HUES6 (cell line): ENCODE measurements at regions not wholly inside any gene's neighbourhood (a gene's known extent, or its start where the extent isn't known, plus 50 kb on each side); places are given as distances from the start of the nearest gene placed in this dataset.

Source experiments
- H3K27ac ChIP-seq: 2 replicates; pipeline ENCODE4 v1.7.0; 2013; ENCODE audit warnings: low read depth, mild to moderate bottlenecking, low read length, inconsistent platforms
- H3K27me3 ChIP-seq: 2 replicates; pipeline ENCODE4 v1.6.1; 2013; ENCODE audit warnings: low read length; ENCODE audit not compliant: control insufficient read depth, insufficient read depth
- H3K36me3 ChIP-seq: 2 replicates; pipeline ENCODE4 v1.6.1; 2013; ENCODE audit warnings: low read length; ENCODE audit not compliant: control insufficient read depth, insufficient read depth
- H3K4me1 ChIP-seq: 2 replicates; pipeline ENCODE4 v1.6.1; 2013; ENCODE audit warnings: low read length; ENCODE audit not compliant: control insufficient read depth, insufficient read depth
- H3K4me3 ChIP-seq: 2 replicates; pipeline ENCODE4 v1.5.1; 2013; ENCODE audit warnings: low read depth, low read length
- H3K9ac ChIP-seq: one replicate; pipeline ENCODE4 v1.6.1; 2013; ENCODE audit warnings: mild to moderate bottlenecking, low read length
- H3K9me3 ChIP-seq: 2 replicates; pipeline ENCODE4 v1.6.1; 2013; ENCODE audit warnings: low read depth, low read length; ENCODE audit not compliant: control insufficient read depth, insufficient read depth

- Histone ChIP-seq H3K27ac (no peak overlapping the region), H3K27me3 (no peaks in the 10 kb centered on the region), H3K9ac (no peak overlapping the region), H3K4me1 (no peaks in the 10 kb centered on the region), H3K36me3 (no peaks in the 10 kb centered on the region), H3K9me3 (no peaks in the 10 kb centered on the region), H3K4me3 (no peak overlapping the region)
These were observed 375.9 kb downstream of the MCTP2 start for GRCh38 chr15:94607176-94607654.

DNA sequence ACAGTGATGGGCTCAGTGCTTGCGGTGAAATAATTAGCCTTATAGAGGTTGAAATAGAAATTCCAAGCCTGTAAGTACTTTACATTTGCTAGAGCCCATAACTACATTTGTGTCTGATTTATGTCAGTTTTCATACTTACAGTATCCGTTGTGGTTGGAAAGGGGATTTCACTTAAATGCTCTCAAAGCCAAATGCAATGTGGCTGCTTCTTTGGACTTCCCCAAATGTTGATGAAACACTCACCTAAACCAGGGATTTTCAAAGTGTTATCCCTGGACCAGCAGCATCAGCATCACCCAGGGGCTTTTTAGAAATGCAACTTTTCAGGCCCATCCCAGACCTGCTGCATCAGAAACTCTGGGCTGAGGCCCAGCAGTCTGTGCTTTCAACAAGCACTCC lies 378.7 kb downstream of the MCTP2 start:
- no peak overlapping the region for H3K27ac ChIP-seq
- H3K36me3 ChIP-seq: no peaks in the 10 kb centered on the region
- no peaks in the 10 kb centered on the region for H3K27me3 ChIP-seq
- H3K4me1 ChIP-seq: no peaks in the 10 kb centered on the region
- H3K9ac ChIP-seq: no peak overlapping the region
- H3K9me3 ChIP-seq: no peaks in the 10 kb centered on the region
- H3K4me3 ChIP-seq: no peak overlapping the region

DNA sequence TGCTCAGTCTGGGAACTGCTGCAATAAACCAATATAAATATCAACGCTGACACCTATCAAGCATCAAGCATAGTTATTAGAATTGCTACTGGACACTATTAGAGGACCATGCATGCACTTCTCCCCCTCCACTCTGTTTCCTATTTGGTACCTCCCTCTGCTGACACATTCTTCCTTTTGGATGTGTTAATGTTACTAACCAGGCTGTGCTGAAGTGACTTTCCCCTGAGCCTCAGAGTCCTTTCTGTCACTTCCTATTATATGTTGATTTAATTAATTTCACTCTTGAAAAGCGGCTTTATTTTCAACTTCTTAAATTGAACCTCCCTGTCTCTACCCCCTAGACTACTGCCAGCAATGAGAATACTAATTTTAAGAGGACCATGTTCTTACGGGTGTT lies 379.1 kb downstream of the MCTP2 start:
- no peaks in the 10 kb centered on the region for H3K4me1 ChIP-seq
- H3K4me3 ChIP-seq: no peak overlapping the region

GRCh38 chr15:94611656-94612055 lies 380.3 kb downstream of the MCTP2 start:
- Histone ChIP-seq H3K4me1 (no peaks in the 10 kb centered on the region), H3K27me3 (no peaks in the 10 kb centered on the region), H3K9ac (no peak overlapping the region), H3K9me3 (no peaks in the 10 kb centered on the region), H3K4me3 (no peak overlapping the region), H3K27ac (no peak overlapping the region), H3K36me3 (no peaks in the 10 kb centered on the region)

More for the DNA sequence above, 379.1 kb downstream of the MCTP2 start:
- Histone ChIP-seq H3K9ac (no peak overlapping the region), H3K9me3 (no peaks in the 10 kb centered on the region), H3K27me3 (no peaks in the 10 kb centered on the region), H3K36me3 (no peaks in the 10 kb centered on the region), H3K27ac (no peak overlapping the region)

- Histone ChIP-seq H3K4me3 (no peak overlapping the region), H3K4me1 (no peaks in the 10 kb centered on the region), H3K9ac (no peak overlapping the region), H3K9me3 (no peaks in the 10 kb centered on the region), H3K36me3 (no peaks in the 10 kb centered on the region), H3K27me3 (no peaks in the 10 kb centered on the region), H3K27ac (no peak overlapping the region)
These were observed 384.3 kb downstream of the MCTP2 start for GRCh38 chr15:94615688-94616087.

DNA sequence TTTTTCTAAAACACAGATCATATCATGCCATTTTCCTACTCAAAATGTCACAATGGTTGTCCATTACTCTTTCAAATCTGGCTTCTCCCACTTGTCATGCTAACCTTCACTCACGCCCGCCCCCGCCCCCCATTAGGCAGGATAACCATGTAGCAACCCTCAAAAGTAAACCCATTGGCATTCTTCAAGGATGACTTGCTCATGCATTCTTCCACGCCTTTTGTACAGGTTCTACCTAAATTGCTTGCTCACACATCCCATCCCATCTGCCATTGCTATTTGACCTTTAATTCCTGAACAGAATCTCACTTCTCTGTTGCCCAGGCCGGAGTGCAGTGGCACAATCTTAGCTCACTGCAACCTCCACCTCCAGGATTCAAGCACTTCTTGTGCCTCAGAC lies 389.3 kb downstream of the MCTP2 start:
- no peak overlapping the region for H3K4me3 ChIP-seq
- H3K9me3 ChIP-seq: no peaks in the 10 kb centered on the region
- no peaks in the 10 kb centered on the region for H3K36me3 ChIP-seq
- H3K27ac ChIP-seq: no peak overlapping the region
- no peaks in the 10 kb centered on the region for H3K27me3 ChIP-seq
- H3K9ac ChIP-seq: no peak overlapping the region
- no peaks in the 10 kb centered on the region for H3K4me1 ChIP-seq

- no peak overlapping the region for H3K27ac ChIP-seq
- no peak overlapping the region for H3K9ac ChIP-seq
- H3K36me3 ChIP-seq: no peaks in the 10 kb centered on the region
- no peaks in the 10 kb centered on the region for H3K27me3 ChIP-seq
- no peaks in the 10 kb centered on the region for H3K9me3 ChIP-seq
- no peaks in the 10 kb centered on the region for H3K4me1 ChIP-seq
- no peak overlapping the region for H3K4me3 ChIP-seq
These were observed 390.4 kb downstream of the MCTP2 start for GRCh38 chr15:94621736-94622135.

- Histone ChIP-seq H3K27me3 (no peaks in the 10 kb centered on the region), H3K27ac (no peak overlapping the region), H3K4me1 (no peaks in the 10 kb centered on the region), H3K4me3 (no peak overlapping the region), H3K9ac (no peak overlapping the region), H3K36me3 (no peaks in the 10 kb centered on the region), H3K9me3 (no peaks in the 10 kb centered on the region)
These were observed 395.6 kb downstream of the MCTP2 start for GRCh38 chr15:94626949-94627348.

- Histone ChIP-seq H3K9ac (no peak overlapping the region), H3K9me3 (no peaks in the 10 kb centered on the region), H3K4me3 (no peak overlapping the region), H3K36me3 (no peaks in the 10 kb centered on the region), H3K27ac (no peak overlapping the region), H3K4me1 (no peaks in the 10 kb centered on the region), H3K27me3 (no peaks in the 10 kb centered on the region)
These were observed 400.2 kb downstream of the MCTP2 start for GRCh38 chr15:94631608-94632007.

DNA sequence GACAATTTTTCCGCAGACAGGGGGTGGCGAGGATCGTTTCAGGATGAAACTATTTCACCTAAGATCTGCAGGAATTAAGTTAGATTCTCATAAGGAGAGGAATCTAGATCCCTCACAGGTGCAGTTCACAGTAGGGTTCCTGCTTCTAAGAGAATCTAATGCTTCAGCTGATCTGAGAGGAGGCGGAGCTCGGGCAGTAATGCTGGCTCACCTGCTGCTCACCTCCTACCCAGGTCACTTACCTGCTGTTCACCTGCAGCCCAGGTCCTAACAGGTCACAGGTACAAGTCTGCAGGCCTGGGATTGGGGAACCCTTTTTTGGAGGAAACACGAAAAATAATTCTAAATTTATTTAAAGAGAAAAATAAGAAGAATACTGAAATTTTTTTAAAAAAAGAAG lies 406.8 kb downstream of the MCTP2 start:
- Histone ChIP-seq H3K36me3 (no peaks in the 10 kb centered on the region), H3K27me3 (no peaks in the 10 kb centered on the region), H3K9me3 (no peaks in the 10 kb centered on the region), H3K4me3 (no peak overlapping the region; the same call in 1 of the 2 replicates), H3K27ac (no peak overlapping the region), H3K4me1 (no peaks in the 10 kb centered on the region), H3K9ac (no peak overlapping the region)

GRCh38 chr15:94639701-94640100 lies 408.3 kb downstream of the MCTP2 start:
- no peaks in the 10 kb centered on the region for H3K4me1 ChIP-seq
- no peaks in the 10 kb centered on the region for H3K9me3 ChIP-seq
- H3K36me3 ChIP-seq: no peaks in the 10 kb centered on the region
- no peak overlapping the region for H3K27ac ChIP-seq
- no peak overlapping the region for H3K4me3 ChIP-seq
- no peak overlapping the region for H3K9ac ChIP-seq
- no peaks in the 10 kb centered on the region for H3K27me3 ChIP-seq

- Histone ChIP-seq H3K27me3 (no peaks in the 10 kb centered on the region), H3K9ac (no peak overlapping the region), H3K27ac (no peak overlapping the region), H3K36me3 (no peaks in the 10 kb centered on the region), H3K4me1 (no peaks in the 10 kb centered on the region), H3K9me3 (no peaks in the 10 kb centered on the region), H3K4me3 (no peak overlapping the region)
These were observed 413.1 kb downstream of the MCTP2 start for GRCh38 chr15:94644433-94644832.
